ENCODE measurements at regions not wholly inside any gene's neighbourhood (a gene's known extent, or its start where the extent isn't known, plus 50 kb on each side); places are given as distances from the start of the nearest gene placed in this dataset.
A peak's percentile ranks its signal among the peaks of the same experiment; 100 is the strongest.

DNA sequence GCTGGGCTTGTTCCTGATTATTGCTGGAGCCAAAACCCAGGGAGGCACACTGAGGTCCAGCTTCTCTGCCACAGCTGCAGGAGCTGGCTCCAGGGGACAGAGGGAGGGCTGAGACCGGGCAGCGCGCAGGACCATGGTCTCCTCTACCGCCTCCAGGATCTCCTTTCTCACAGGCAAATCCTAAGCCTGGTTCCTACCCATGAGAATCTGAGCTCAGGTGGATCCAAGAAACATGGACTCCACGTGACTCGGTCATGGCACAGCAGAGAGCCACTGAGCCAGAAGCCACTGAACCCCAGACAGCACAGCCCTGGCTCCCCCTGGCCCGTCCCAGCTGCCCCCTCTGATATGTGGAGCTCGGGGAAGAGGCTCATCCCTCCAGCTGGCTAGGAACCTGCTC lies 653.4 kb upstream of the ID2 start:
- no peak for DNase-seq

DNA sequence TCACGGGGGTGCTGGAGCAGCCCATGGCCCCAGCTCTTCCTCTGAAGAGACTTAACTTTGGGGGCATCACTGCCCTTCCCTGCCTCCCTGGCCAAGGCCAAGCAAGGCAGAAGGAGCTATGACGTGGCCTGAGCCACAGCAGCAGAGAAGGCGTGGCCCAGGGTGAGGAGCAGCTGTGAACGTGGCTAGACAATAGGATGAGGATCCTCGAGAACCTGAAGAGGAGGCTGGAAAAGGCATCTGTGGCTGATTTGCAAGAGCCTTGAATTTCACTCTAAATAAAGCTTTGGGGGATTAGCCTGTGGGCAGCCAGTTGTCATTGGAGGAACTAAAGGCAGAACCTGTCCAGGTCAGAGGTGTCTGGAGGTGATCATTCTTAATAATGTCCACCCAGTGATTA lies 652.9 kb upstream of the ID2 start:
- DNase-seq, result no peak

DNA sequence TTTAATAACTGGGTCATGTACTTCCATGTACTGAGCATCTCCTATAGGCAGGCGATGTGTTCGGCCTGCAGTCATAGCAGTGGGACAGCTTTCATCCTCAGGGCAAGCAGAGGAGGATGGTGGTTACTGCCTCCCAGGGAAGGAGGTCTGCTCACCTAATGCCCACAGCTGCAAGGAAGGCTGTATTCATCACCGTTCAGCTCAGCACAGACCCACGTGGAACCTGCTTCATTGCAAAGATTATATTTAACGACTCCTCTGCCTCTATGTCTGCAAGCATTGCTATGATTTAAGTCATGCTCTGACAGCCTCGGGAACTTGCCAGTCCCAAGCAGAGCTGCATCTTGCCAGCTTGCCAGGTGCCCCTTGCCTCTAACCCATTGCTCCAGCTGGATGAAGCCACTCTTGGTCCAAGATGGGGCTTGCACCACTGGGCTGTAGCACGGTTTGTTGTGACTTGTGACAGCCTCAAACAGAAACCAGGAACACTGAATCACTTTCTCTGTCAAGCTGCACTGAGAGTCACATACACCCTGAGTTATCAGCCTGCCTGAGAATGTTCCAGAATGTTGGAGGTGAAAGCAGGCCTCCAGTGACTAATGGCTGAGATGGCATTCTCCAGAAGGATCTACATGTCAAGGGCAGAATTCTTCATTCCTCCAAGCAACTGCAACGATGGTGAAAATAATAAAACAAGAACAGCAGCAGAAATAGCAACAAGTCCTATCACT lies 651.1 kb upstream of the ID2 start:
- no peak for DNase-seq

DNA sequence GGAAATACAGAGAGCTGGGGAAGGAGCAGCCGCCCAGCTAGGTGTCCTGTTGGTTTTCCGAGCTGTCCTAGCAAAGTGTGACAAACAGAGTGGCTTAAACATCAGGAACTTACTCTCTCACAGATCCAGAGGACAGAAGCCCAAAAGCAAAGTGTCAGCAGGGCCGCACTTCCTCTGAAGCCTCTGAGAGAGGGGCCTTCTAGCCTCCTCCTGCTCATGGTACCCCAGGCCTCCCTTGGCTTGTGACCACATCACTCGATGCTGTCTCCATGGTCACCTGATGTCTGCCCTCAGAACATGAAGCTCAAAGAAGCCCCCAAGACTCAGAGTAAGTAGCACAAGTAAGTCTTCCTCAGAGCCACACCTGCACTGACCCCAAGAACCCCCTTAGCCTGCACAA lies 650.5 kb upstream of the ID2 start:
- no peak for DNase-seq

DNA sequence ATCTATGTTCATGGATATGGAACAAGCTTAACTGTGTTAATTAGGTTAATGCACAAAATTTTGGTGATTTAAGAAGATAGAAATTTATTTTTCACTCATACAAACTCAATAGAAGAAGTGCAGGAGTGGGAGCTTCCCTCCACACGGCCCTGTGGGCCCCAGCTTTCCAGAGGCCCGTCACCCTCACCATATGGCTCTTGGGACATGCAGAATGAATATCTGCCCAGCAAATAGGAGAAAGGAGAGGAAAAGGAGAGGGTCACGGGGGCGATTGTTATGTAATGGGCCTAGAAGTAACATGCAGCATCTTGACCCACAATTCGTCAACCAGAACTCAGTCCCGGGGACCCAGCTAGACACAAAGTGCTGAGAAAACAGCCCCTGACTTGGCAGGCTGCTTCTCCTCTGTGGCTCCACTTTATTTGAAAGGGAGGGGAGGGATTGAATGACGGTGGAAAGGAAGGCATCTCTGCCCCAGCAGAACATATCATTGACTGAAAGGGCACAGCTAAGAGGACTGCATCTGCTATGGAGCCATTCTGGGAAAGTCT lies 648.2 kb upstream of the ID2 start:
- DNase-seq, result no peak

DNA sequence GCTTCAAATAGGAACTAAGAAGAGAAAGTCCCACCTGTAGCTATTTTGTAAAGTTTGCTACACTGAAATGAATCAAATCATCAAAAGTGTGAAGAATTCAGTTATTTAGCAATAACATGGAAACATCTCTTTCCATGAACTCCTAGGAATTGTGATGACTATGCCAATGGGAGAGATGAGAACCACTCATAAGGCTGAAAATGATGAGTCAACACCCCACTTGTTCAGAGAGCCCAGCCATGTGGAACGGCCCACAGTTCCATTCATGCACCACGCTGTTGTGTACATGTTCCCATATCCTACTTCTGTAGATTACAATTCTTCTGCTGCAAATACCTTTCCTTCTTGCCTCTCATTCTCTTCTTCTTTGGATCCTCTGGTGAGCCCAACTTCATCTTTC lies 645.5 kb upstream of the ID2 start:
- DNase-seq, result no peak

DNA sequence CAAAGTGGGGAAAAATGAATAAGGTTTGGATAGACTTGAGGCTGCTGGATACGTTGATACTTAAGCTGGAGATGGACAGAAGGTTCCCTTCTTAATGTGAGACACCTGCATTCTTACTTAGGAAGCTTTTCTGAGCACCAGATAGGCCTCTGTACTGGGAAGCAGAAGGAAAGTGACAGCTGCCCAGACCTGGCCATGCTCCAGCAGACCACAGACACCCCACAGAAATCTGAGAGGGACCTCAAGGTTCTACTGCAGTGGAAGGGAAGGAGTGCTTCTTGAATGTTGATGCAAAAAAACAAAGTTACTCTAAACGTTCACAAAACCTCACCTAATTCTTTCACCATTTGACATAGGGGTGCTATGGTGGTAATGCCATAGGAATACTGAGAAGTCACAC lies 642.1 kb upstream of the ID2 start:
- DNase-seq, result no peak

DNA sequence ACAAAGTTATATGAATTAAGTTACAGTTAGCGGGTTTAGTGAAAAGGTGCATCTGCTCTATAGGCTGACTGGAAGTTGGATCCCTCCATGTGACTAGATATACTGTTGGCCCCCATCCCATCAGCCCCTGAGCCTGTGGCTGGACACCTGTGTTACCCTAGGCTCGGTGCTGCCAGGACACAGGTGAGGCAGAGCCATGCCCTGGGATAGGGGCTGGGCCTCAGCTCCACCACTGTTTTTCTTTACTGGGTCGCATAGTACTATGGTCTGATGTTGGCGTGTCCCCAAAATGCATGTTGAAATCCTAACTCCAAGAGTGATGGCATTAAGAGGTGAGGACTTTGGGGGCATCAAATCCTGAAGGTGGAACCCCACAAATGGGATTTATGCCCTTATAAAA lies 638.6 kb upstream of the ID2 start:
- DNase-seq, result no peak

DNA sequence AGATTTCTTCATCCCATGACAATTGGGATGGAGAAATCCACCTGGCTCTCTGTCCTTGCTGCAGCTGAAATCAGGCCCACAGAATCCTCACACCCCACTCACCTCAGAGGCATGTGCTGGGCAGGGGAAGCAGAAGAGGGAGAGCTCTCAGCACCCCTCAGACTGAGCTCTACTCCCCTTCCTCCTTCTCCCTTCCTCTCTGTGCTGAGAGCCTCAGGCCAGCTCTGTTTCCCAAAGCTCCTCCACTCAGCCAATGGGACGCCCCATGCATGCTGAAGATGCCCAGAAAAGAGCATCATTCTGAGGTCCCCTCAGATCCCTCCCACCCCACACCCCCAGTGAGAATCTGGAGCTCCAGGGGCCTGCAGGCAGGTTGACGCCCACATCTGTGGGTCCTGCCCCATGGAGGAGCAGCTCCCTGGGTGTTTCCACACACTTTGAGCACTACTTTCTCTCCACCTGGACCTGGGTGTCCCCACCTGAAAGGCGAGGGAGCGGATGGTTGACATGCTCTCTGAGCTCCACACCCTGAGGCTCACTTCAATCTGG lies 637.7 kb upstream of the ID2 start:
- DNase-seq, result no peak

DNA sequence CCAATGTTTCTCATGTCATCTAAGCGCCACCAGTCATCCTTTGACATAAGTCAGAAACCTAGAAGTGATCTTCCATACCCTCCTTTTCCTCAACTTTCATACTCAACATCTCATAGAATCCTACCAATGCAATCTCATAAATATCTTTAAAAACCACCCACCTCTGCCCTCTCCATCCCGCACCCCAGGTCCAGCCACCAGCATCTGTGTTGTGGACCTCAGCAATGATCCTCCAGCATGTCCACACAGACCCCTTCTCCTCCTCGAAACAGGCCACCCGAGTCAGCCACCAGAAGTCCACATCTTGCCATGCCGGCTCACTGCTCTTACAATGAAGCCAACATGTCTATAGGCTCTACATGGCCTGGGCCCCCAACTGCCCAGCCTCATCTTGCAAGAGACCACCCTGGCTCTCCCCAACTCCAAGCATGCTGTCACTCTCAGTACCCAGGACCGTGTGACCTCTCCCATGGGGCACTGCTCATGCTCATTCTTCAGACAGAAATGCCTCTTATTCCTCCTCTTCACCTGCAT lies 636.7 kb upstream of the ID2 start:
- DNase-seq, result no peak

DNA sequence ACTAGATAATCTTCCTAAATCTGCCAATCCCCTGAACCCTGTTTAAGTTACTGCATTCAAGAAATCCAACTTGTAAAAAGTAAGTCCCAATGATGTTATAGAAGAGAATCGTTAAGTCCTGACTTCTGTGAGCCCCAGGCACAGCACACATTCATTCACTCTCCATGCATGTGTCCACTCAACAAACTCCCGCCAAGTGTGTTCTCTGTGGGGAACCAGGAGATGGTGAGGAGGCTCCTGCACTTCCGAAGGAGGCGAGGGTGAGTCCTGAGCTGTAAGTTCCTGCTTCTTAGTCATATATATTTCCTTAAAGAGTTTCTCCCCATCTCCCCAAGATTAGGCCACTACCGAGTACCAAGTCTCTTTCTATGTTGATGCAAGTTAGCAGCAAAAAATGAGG lies 635.0 kb upstream of the ID2 start:
- no peak for DNase-seq

DNA sequence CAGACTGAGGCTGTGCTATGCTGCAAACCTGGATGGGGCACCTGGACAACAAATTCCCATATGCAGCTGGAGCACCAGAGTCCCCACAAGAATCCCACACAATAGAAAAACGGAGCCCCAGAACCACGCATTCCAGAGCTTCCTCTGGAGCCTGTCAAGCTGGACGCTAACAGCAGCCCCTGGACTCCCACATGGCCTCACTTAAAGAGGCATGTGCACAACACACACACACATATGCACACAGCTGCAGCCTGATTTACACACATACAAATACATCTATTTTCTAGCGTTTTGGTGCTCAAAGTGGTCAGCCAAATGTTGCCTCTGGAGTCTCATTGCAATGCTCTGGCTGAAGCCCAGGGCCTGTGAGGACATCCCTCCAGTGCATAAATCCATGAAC lies 632.7 kb upstream of the ID2 start:
- peak; percentile 68 for DNase-seq

DNA sequence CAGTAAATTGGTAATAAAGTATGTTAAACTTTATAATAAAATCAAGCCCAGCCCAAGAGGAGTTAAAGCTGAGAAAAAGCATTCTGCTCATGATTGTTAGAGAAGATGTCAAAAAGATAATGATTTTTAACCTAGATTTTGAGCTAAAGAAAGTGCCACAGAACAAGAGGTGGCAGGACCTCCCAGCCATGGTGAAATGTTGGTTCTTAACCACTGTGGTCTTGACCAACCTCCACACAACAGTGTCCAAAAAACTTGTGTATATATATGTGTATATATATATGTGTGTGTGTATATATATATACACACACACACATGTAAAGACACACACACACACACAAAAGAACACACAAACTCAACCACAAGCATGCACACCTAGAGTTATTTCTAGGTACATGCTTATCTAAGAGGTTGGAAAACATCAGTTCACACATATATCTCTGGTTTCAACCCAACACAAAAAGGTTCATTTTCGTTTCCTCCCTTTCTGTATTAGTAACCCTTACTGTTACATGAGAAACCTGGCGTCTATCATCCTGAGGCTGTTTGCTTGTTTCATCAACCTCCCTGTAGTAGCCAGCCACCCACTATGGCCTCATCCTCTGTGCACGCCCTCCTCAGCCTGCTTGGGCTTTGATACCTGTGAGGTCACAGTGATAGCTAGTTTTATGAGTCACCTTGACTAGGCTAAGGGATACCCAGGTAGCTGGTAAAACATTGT lies 631.8 kb upstream of the ID2 start:
- no peak for DNase-seq

DNA sequence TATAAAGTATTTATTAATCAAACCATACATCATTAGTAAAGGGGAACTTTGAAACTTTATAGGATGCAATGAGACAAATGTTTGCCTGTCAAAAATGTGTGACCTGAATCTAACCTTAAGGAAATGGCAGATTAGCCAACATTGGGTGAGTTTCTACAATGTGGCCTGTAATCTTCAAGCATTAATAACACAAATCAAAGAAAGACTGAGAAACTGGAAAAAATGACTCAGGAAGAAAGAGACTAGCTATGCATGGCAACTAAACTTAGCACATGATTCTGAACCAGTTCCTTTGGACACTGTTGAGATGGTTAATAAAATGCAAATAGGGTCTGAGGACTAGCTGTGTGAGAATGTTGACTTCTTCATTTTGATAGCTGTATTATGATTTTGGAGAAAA lies 628.6 kb upstream of the ID2 start:
- no peak for DNase-seq

DNA sequence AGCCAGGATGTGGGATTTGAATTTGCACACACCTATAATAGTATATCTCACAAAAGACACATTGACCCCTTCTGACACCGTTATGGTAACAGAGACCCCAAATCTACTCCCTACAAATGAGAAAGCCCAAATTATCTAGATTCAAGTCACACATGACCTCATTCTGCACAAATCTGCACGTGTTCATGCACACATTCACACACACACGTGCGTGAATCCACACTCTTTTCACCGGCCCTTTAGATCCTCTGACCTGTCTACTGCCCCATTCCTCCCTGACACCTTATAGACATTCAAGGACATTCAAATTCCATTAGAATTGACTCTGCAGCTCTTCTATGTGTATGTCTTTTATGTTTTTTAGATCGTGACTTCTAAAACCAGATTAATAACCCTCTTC lies 627.8 kb upstream of the ID2 start:
- no peak for DNase-seq

DNA sequence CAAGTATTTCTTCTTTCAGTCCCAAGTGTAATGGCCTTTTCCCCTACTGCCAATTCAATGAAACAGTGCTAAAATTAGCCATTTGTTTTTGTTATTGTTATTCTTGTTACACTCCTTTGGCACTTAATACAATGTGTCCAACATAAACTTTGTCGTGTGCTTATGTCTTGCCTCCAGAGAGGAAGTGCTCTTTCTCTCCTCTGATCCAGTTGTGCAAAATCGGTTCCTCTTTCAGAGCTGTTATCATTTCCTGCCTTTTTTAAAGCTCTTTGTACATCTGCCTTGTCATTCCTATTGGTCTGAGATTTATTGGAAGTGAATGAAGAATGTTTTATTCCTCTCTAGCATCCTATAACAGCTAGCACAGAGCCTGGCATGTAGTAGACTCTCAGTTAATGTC lies 623.2 kb upstream of the ID2 start:
- no peak for DNase-seq

DNA sequence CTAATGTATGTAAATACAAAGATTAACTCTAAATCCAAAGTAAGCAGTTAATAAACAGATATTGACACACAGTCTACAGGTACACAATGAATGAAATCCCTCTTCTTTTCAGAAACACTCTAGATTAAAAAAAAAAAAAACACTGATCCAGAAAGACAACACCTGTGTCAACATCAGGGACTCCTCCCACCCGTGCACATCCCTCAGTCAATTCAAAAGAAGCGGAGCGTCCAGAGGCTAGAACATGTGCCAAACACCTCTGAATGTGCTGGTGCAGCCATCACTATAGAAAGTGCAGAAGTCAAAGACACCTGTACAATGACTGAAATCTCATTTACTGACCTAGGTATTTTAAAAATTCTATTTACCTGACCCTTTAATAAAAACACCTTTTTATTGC lies 622.6 kb upstream of the ID2 start:
- DNase-seq, result no peak

DNA sequence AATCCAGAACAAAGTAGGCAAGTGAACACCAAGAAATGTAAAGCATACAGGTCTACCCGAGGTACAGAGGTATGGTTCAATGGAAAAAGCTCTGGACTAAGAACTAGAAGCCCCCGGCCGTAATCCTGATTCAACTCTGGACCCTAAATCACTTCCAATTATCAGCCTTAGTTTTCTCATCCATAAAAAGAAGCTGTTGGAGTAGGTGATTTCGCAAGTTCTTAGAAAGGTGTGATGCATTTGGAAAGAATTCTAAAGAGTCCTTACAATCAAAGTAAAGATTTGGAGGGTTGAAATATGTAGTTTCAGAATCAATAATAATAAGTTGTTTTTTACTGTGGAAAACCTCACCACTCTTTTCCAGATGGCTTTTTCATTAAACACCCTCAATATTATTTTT lies 622.1 kb upstream of the ID2 start:
- DNase-seq, result no peak

DNA sequence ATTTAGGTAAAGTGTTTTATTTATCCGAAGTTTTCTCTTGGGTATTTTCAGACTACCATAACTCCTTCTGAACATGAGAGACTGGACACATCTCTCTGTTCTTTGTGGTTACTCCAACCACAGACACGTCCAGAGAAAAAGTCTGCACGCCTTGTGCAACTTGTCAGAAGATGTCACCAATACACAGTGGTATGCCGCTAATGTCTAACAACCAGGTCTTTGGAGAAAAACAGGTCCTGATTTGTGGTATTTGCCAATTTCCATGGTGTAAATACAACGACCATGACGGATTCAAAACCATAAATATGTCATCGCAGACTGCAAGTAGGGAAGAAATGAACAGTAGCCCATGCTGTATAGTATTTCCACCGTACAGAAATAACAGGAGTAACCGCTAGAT lies 620.6 kb upstream of the ID2 start:
- DNase-seq, result no peak

DNA sequence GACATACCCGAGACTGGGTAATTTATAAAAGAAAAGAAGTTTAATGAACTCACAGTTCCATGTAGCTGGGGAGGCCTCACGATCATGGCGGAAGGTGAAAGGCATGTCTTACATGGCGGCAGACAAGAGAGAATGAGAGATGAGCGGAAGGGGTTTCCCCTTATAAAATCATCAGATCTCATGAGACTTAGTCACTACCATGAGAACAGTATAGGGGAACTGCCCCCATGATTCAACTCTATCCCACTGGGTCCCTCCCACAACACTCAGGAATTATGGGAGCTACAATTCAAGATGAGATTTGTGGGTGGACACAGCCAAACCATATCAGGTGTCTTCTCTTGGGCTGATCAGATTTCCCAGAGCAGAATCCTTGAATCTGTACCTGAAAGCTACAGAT lies 617.3 kb upstream of the ID2 start:
- no peak for DNase-seq

DNA sequence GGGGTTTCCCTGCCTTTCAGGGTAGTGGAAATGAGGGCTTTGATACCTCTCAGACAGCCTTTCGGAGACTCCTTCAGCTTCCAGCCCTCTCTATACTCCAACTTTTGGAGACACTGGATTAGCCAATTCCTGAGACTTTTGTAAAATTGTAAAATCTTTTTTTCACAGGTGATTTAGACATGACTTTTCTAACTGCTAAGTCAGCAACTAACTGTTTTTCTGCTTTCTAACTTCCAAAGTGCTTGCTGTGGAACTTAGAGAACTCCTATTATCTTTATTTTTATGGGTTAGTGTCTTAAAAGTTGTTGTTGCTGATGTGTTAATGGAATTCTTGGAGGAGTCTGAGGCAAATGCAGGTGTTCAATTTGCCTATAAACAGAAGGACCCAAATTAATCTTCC lies 616.7 kb upstream of the ID2 start:
- no peak for DNase-seq

DNA sequence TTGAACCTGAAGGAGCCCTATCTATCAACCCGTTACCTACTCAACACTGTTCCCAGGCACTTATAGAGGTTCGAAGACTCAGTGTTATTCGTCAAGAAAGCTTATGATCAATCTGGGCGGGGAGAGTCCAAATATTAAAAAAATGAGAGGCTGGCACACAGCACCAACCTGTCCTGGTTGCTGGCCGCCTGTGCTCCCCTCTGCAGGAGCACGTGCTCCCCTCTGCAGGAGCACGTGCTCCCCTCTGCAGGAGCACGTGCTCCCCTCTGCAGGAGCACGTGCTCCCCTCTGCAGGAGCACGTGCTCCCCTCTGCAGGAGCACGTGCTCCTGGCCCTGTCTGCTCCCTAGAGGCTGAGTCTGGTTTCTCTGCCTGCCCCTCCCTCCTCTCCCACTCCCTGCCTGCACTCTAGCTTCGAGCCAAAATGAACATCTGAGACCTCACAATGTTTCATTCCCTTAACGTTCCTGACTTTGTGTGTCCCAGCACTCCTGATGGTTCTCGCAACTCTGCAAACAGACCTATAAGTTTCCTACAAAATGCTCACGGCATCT lies 614.0 kb upstream of the ID2 start:
- no peak for DNase-seq

DNA sequence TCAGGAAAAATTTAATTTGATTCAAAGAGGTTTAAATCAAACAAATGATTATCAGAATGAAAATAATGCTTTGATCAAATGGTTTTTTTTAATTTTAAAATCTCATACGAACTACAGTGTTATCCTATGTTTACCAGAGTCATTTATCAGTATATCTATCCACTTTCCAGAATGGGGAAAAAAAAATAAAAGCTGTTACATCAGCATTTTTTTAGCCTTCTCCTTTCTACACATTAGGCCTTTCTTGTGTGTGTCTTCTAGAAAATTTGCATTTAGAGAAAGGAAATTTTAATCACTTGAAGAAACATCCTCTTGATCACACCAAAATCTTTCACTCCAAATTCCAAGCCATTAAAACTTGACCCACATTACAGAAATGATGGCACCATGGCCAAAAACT lies 608.9 kb upstream of the ID2 start:
- no peak for DNase-seq

DNA sequence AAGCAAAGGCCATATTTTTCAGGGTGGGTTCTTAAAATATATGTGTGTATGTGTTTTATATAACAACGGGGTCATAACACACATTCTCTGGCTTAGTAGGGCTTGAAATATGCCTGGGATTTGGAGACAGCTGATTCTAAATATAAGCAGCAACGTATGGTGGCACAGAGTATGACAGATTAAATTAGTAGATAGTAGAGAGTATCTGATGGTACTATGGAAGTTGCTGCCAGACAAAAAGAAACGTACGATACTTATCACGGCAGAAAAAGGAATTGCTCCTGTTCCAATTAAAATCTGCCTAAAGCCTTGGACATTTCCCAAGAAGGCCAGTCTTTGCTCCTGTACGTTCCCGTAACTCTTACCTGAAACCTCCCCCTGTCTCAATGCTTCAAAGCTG lies 607.9 kb upstream of the ID2 start:
- no peak for DNase-seq
